H9 (cell line): ENCODE measurements at regions not wholly inside any gene's neighbourhood (a gene's known extent, or its start where the extent isn't known, plus 50 kb on each side); places are given as distances from the start of the nearest gene placed in this dataset.

Experiments used
- DNase-seq: peaks from one replicate; pipeline ENCODE4 v3.0.0-alpha.2; 2017
- H2AFZ ChIP-seq: one replicate; pipeline ENCODE4 v1.6.1; 2013; ENCODE audit warnings: mild to moderate bottlenecking, low read length, control low read depth, moderate library complexity
- H2AK5ac ChIP-seq: 2 replicates; pipeline ENCODE4 v1.6.1; 2013; ENCODE audit warnings: low read length, control low read depth, mixed read lengths; ENCODE audit not compliant: insufficient read length
- H2BK120ac ChIP-seq: one replicate; pipeline ENCODE4 v1.6.1; 2013; ENCODE audit warnings: low read depth, mild to moderate bottlenecking, low read length, control low read depth, inconsistent platforms; ENCODE audit not compliant: poor library complexity, severe bottlenecking
- H2BK12ac ChIP-seq: 2 replicates; pipeline ENCODE4 v1.6.1; 2013; ENCODE audit warnings: low read length, control low read depth, mixed read lengths, low read depth; ENCODE audit not compliant: insufficient read length
- H2BK15ac ChIP-seq: 2 replicates; pipeline ENCODE4 v1.6.1; 2013; ENCODE audit warnings: low read depth, low read length, control low read depth
- H2BK20ac ChIP-seq: one replicate; pipeline ENCODE4 v1.6.1; 2013; ENCODE audit warnings: low read depth, mild to moderate bottlenecking, low read length, control low read depth, inconsistent platforms; ENCODE audit not compliant: poor library complexity, severe bottlenecking
- H2BK5ac ChIP-seq: 2 replicates; pipeline ENCODE4 v1.6.1; 2013; ENCODE audit warnings: low read length, control low read depth, mixed read lengths; ENCODE audit not compliant: insufficient read length
- H3K14ac ChIP-seq: 2 replicates; pipeline ENCODE4 v1.6.1; 2013; ENCODE audit warnings: low read length, control low read depth; ENCODE audit not compliant: insufficient read depth
- H3K18ac ChIP-seq: 2 replicates; pipeline ENCODE4 v1.6.1; 2013; ENCODE audit warnings: low read depth, mild to moderate bottlenecking, mixed read lengths, low read length, control low read depth; ENCODE audit not compliant: insufficient read length
- H3K23ac ChIP-seq: 2 replicates; pipeline ENCODE4 v1.6.1; 2013; ENCODE audit warnings: low read length, control low read depth, mixed read lengths, low read depth; ENCODE audit not compliant: insufficient read length
- H3K23me2 ChIP-seq: 2 replicates; pipeline ENCODE4 v1.6.1; 2013; ENCODE audit warnings: low read depth, mild to moderate bottlenecking, mixed read lengths, low read length, control low read depth; ENCODE audit not compliant: insufficient read length, poor library complexity, severe bottlenecking
- H3K27ac ChIP-seq: 2 replicates; pipeline ENCODE4 v1.5.1; 2013; ENCODE audit warnings: low read length, control low read depth, mixed read lengths, low read depth; ENCODE audit not compliant: insufficient read length
- H3K27me3 ChIP-seq: 2 replicates; pipeline ENCODE4 v1.6.1; 2013; ENCODE audit warnings: low read length, control low read depth, inconsistent platforms; ENCODE audit not compliant: insufficient read depth
- H3K4ac ChIP-seq: 2 replicates; pipeline ENCODE4 v1.6.1; 2013; ENCODE audit warnings: low read depth, mild to moderate bottlenecking, control low read depth, inconsistent platforms, low read length, moderate library complexity
- H3K4me1 ChIP-seq: 2 replicates; pipeline ENCODE4 v1.6.1; 2013; ENCODE audit warnings: low read length, control low read depth, inconsistent platforms; ENCODE audit not compliant: insufficient read depth
- H3K4me2 ChIP-seq: 2 replicates; pipeline ENCODE4 v1.6.1; 2013; ENCODE audit warnings: low read length, control low read depth, mixed read lengths; ENCODE audit not compliant: insufficient read length, insufficient read depth
- H3K56ac ChIP-seq: 2 replicates; pipeline ENCODE4 v1.6.1; 2013; ENCODE audit warnings: low read depth, mild to moderate bottlenecking, mixed read lengths, low read length, control low read depth; ENCODE audit not compliant: insufficient read length
- H3K79me1 ChIP-seq: 2 replicates; pipeline ENCODE4 v1.6.1; 2013; ENCODE audit warnings: low read depth, mild to moderate bottlenecking, moderate library complexity, low read length, control low read depth, inconsistent platforms; ENCODE audit not compliant: insufficient read depth, poor library complexity, severe bottlenecking
- H3K79me2 ChIP-seq: 2 replicates; pipeline ENCODE4 v1.6.1; 2013; ENCODE audit warnings: low read length, control low read depth, inconsistent platforms; ENCODE audit not compliant: insufficient read depth
- H3K9ac ChIP-seq: 2 replicates; pipeline ENCODE4 v1.6.1; 2013; ENCODE audit warnings: low read length, control low read depth, mixed read lengths; ENCODE audit not compliant: insufficient read length; ENCODE audit errors: extremely low read depth
- H3K9me3 ChIP-seq: one replicate; pipeline ENCODE4 v1.6.1; 2013; ENCODE audit warnings: low read depth, low read length, inconsistent platforms; ENCODE audit not compliant: control insufficient read depth
- H3T11ph ChIP-seq: one replicate; pipeline ENCODE4 v1.6.1; 2013; ENCODE audit warnings: mild to moderate bottlenecking, low read length, control low read depth, inconsistent platforms
- H4K20me1 ChIP-seq: one replicate; pipeline ENCODE4 v1.6.1; 2013; ENCODE audit not compliant: control insufficient read depth, insufficient read length, insufficient read depth
- H4K5ac ChIP-seq: 2 replicates; pipeline ENCODE4 v1.6.1; 2013; ENCODE audit warnings: low read depth, mild to moderate bottlenecking, mixed read lengths, low read length, control low read depth; ENCODE audit not compliant: insufficient read length
- H4K8ac ChIP-seq: replicated peaks from 2 replicates; pipeline ENCODE4 v1.6.1; 2013; ENCODE audit warnings: low read length, control low read depth, mixed read lengths, low read depth; ENCODE audit not compliant: insufficient read length
- H4K91ac ChIP-seq: 2 replicates; pipeline ENCODE4 v1.6.1; 2013; ENCODE audit warnings: low read depth, mild to moderate bottlenecking, moderate library complexity, mixed read lengths, low read length, control low read depth; ENCODE audit not compliant: insufficient read length
- H3K27ac Mint-ChIP-seq, 3 experiments: 2 replicates in 2 of 3; 3 replicates in 1 of 3; pipeline ENCODE4 v1.8.0; 2020 to 2021; ENCODE audit warnings: mixed read lengths in 3 of 3, mild to moderate bottlenecking in 1 of 3, moderate library complexity in 1 of 3
- H3K27me3 Mint-ChIP-seq: 2 replicates; pipeline ENCODE4 v1.8.0; 2021; ENCODE audit warnings: low read depth, mild to moderate bottlenecking, moderate library complexity, mixed read lengths
- H3K36me3 Mint-ChIP-seq, 3 experiments: 2 replicates in 2 of 3; 3 replicates in 1 of 3; pipeline ENCODE4 v1.8.0; 2020 to 2021; ENCODE audit warnings: low read depth in 3 of 3, mixed read lengths in 3 of 3; ENCODE audit not compliant: insufficient read depth in 1 of 3
- H3K4me1 Mint-ChIP-seq, 2 experiments: 2 replicates each; pipeline ENCODE4 v1.8.0; 2020; ENCODE audit warnings: mixed read lengths in 2 of 2
- H3K4me3 Mint-ChIP-seq, 2 experiments: 2 replicates in 1 of 2; 3 replicates in 1 of 2; pipeline ENCODE4 v1.8.0; 2020 to 2021; ENCODE audit warnings: mild to moderate bottlenecking in 2 of 2, mixed read lengths in 2 of 2, moderate library complexity in 1 of 2
- H3K9me3 Mint-ChIP-seq, 2 experiments: 2 replicates in 1 of 2; 3 replicates in 1 of 2; pipeline ENCODE4 v1.8.0; 2020; ENCODE audit warnings: mild to moderate bottlenecking in 2 of 2, mixed read lengths in 2 of 2, moderate library complexity in 1 of 2
- WGBS: extraction: QIAGEN DNeasy Blood & Tissue Kit; methylation state at CpG from one replicate; pipeline ENCODE4 v1.1.7; 2013; ENCODE audit warnings: missing lambda C conversion rate, low lambda C conversion rate, mixed read lengths; ENCODE audit not compliant: insufficient read length; ENCODE audit errors: extremely low coverage; 5-methylcytosine and 5-hydroxymethylcytosine counted together
- TF ChIP-seq, protein P1 (sequence below): fragments of 200-600 bp; sonication (generic); conservative IDR thresholded peaks from 3 replicates; pipeline ENCODE4 v1.8.0; 2021; ENCODE audit warnings: antibody characterized with exemption, mild to moderate bottlenecking

DNA sequence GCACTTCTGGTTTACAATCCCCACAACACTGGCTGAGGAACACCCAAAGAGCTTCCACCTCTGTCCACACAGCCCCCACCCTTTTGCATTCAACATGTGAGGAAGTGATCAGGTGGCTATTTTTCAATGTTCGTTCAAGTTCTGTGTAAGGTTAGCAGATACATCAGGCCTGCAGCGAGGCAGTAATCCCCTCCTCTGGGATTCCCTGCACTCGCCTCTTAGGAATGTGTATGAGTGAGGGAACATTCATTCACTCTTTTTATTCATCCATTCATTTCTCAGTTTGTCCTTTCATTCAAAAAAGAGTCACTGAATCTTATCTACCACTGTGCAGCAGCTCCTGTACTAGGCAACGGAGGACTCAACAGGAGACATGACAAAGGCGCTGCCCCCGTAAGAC, 236.4 kb upstream of the PRDM1 start:
- Mint-ChIP-seq H3K36me3 (peaks cover 0 to 5% (median 4%) of the 10 kb centered on the region in 3 experiments; a peak in 3 of 7 replicates), H3K27me3 (peaks cover 7% of the 10 kb centered on the region), H3K27ac (no peak overlapping the region), H3K9me3 (peaks cover 4 to 7% of the 10 kb centered on the region in 2 experiments; a peak in 2 of 5 replicates), H3K4me1 (peaks cover 15 to 16% of the 10 kb centered on the region in 2 experiments), H3K4me3 (no peak overlapping the region; a peak in 1 of 5 replicates)
- Histone ChIP-seq H2BK15ac (no peak overlapping the region), H2BK12ac (no peak overlapping the region), H4K8ac (no peak overlapping the region), H4K20me1 (no peaks in the 10 kb centered on the region), H2BK20ac (no peak overlapping the region), H3T11ph (no peak overlapping the region), H3K27ac (no peak overlapping the region), H4K91ac (no peak overlapping the region), H3K4me2 (no peak overlapping the region), H3K9me3 (no peaks in the 10 kb centered on the region), H2AK5ac (no peak overlapping the region), H3K79me1 (no peaks in the 10 kb centered on the region), H3K18ac (no peak overlapping the region), H4K5ac (no peak overlapping the region), H3K79me2 (no peaks in the 10 kb centered on the region), H3K14ac (no peak overlapping the region), H3K56ac (no peak overlapping the region), H3K23ac (no peak overlapping the region), H2BK120ac (no peak overlapping the region), H2BK5ac (no peak overlapping the region), H3K27me3 (no peaks in the 10 kb centered on the region), H2AFZ (no peak overlapping the region), H3K4ac (no peak overlapping the region), H3K4me1 (no peaks in the 10 kb centered on the region), H3K23me2 (no peaks in the 10 kb centered on the region), H3K9ac (no peak overlapping the region)
- TF ChIP-seq, protein P1, sequence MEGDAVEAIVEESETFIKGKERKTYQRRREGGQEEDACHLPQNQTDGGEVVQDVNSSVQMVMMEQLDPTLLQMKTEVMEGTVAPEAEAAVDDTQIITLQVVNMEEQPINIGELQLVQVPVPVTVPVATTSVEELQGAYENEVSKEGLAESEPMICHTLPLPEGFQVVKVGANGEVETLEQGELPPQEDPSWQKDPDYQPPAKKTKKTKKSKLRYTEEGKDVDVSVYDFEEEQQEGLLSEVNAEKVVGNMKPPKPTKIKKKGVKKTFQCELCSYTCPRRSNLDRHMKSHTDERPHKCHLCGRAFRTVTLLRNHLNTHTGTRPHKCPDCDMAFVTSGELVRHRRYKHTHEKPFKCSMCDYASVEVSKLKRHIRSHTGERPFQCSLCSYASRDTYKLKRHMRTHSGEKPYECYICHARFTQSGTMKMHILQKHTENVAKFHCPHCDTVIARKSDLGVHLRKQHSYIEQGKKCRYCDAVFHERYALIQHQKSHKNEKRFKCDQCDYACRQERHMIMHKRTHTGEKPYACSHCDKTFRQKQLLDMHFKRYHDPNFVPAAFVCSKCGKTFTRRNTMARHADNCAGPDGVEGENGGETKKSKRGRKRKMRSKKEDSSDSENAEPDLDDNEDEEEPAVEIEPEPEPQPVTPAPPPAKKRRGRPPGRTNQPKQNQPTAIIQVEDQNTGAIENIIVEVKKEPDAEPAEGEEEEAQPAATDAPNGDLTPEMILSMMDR, result no peak
- no peak for DNase-seq
- no CpG with 5 or more reads among the region's 6 CpGs for WGBS
